ENCODE measurements at regions not wholly inside any gene's neighbourhood (a gene's known extent, or its start where the extent isn't known, plus 50 kb on each side); places are given as distances from the start of the nearest gene placed in this dataset.

- H3K27ac Mint-ChIP-seq: no peak overlapping the region
- no peaks in the 10 kb centered on the region for H3K9me3 Mint-ChIP-seq
- H3K36me3 Mint-ChIP-seq (ENCODE audit: low read depth): no peaks in the 10 kb centered on the region
- H3K4me1 Mint-ChIP-seq: peaks cover 37% of the 10 kb centered on the region
- TF ChIP-seq CTCF (IDR thresholded peaks at IDR 0.05; ENCODE audit: unreplicated experiment in 3 of 3): no peak
- H3K4me3 Mint-ChIP-seq: no peak overlapping the region
- peaks cover 52% of the 10 kb centered on the region for H3K27me3 Mint-ChIP-seq (ENCODE audit: low read depth)
These were observed 249.6 kb downstream of the SOD2 start for GRCh38 chr6:159443417-159443920.

- Mint-ChIP-seq H3K27ac (no peak overlapping the region), H3K4me3 (no peak overlapping the region), H3K36me3 (ENCODE audit: low read depth) (no peaks in the 10 kb centered on the region), H3K27me3 (ENCODE audit: low read depth) (peaks cover 44% of the 10 kb centered on the region), H3K9me3 (no peaks in the 10 kb centered on the region), H3K4me1 (peaks cover 47% of the 10 kb centered on the region)
- no peak for TF ChIP-seq CTCF (IDR thresholded peaks at IDR 0.05; ENCODE audit: unreplicated experiment in 3 of 3)
These were observed 251.4 kb downstream of the SOD2 start for GRCh38 chr6:159441704-159441981.

- no peak overlapping the region for H3K4me3 Mint-ChIP-seq
- H3K9me3 Mint-ChIP-seq: no peaks in the 10 kb centered on the region
- peaks cover 39% of the 10 kb centered on the region for H3K27me3 Mint-ChIP-seq (ENCODE audit: low read depth)
- H3K4me1 Mint-ChIP-seq: peaks cover 50% of the 10 kb centered on the region
- no peaks in the 10 kb centered on the region for H3K36me3 Mint-ChIP-seq (ENCODE audit: low read depth)
- H3K27ac Mint-ChIP-seq: peak overlapping the region in 1 of 3 experiments; percentile 21
- no peak for TF ChIP-seq CTCF (IDR thresholded peaks at IDR 0.05; ENCODE audit: unreplicated experiment in 3 of 3)
These were observed 251.9 kb downstream of the SOD2 start for GRCh38 chr6:159440911-159441703.

- no peak overlapping the region for H3K4me3 Mint-ChIP-seq
- H3K36me3 Mint-ChIP-seq (ENCODE audit: low read depth): no peaks in the 10 kb centered on the region
- H3K27ac Mint-ChIP-seq: peak overlapping the region in 1 of 3 experiments; percentile 55
- no peak for TF ChIP-seq CTCF (IDR thresholded peaks at IDR 0.05; ENCODE audit: unreplicated experiment in 3 of 3)
- H3K9me3 Mint-ChIP-seq: no peaks in the 10 kb centered on the region
- peaks cover 33% of the 10 kb centered on the region for H3K27me3 Mint-ChIP-seq (ENCODE audit: low read depth)
- H3K4me1 Mint-ChIP-seq: peaks cover 50% of the 10 kb centered on the region
These were observed 252.7 kb downstream of the SOD2 start for GRCh38 chr6:159440349-159440748.

- Mint-ChIP-seq H3K4me3 (no peak overlapping the region), H3K27ac (peak overlapping the region in 1 of 3 experiments; percentile 55), H3K4me1 (peaks cover 49% of the 10 kb centered on the region), H3K36me3 (ENCODE audit: low read depth) (no peaks in the 10 kb centered on the region), H3K27me3 (ENCODE audit: low read depth) (peaks cover 31% of the 10 kb centered on the region), H3K9me3 (peaks cover 5% of the 10 kb centered on the region)
- no peak for TF ChIP-seq CTCF (IDR thresholded peaks at IDR 0.05; ENCODE audit: unreplicated experiment in 3 of 3)
These were observed 253.4 kb downstream of the SOD2 start for GRCh38 chr6:159439651-159440050.

GRCh38 chr6:159438106-159438505 is 254.9 kb downstream of the SOD2 start:
- Mint-ChIP-seq H3K36me3 (ENCODE audit: low read depth) (no peaks in the 10 kb centered on the region), H3K4me1 (peaks cover 35% of the 10 kb centered on the region), H3K27ac (no peak overlapping the region), H3K9me3 (peaks cover 14% of the 10 kb centered on the region), H3K4me3 (no peak overlapping the region), H3K27me3 (ENCODE audit: low read depth) (peaks cover 24% of the 10 kb centered on the region)
- no peak for TF ChIP-seq CTCF (IDR thresholded peaks at IDR 0.05; ENCODE audit: unreplicated experiment in 3 of 3)
